DND-41 (cell line): ENCODE measurements at regions not wholly inside any gene's neighbourhood (a gene's known extent, or its start where the extent isn't known, plus 50 kb on each side); places are given as distances from the start of the nearest gene placed in this dataset.

ENCODE experiments used
- EZH2 ChIP-seq: IDR thresholded peaks from 3 replicates; pipeline ENCODE4 v1.6.1; 2012; ENCODE audit warnings: borderline replicate concordance, low read depth, mild to moderate bottlenecking, moderate library complexity, low read length, inconsistent platforms; ENCODE audit not compliant: severe bottlenecking
- TF ChIP-seq, protein P1 (sequence below): IDR thresholded peaks from 2 replicates; pipeline ENCODE4 v1.5.1; 2012; ENCODE audit warnings: borderline replicate concordance, low read length, moderate library complexity, mild to moderate bottlenecking; ENCODE audit not compliant: poor library complexity, severe bottlenecking; ENCODE audit errors: extremely low read depth

DNA sequence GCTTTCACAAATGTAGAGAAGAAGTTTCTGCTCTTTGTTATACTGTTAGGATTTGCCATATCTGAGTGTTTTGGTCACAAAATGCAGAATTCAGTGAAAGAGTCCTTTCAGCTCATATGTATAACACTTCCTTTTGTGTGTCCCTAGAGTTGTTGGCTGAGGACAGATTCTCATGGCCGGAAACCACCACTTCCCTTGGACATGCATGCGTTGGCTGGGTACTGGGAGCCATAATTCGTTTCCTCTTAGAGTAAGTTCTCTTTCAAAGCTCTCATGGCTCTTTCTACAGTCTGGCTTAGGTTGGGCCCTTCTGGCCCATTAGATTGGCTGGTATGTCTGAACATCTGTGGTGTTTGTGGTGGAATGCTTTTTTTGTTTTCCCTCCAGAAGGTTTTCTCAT is 298.5 kb downstream of the DIPK2A start:
- TF ChIP-seq, protein P1, sequence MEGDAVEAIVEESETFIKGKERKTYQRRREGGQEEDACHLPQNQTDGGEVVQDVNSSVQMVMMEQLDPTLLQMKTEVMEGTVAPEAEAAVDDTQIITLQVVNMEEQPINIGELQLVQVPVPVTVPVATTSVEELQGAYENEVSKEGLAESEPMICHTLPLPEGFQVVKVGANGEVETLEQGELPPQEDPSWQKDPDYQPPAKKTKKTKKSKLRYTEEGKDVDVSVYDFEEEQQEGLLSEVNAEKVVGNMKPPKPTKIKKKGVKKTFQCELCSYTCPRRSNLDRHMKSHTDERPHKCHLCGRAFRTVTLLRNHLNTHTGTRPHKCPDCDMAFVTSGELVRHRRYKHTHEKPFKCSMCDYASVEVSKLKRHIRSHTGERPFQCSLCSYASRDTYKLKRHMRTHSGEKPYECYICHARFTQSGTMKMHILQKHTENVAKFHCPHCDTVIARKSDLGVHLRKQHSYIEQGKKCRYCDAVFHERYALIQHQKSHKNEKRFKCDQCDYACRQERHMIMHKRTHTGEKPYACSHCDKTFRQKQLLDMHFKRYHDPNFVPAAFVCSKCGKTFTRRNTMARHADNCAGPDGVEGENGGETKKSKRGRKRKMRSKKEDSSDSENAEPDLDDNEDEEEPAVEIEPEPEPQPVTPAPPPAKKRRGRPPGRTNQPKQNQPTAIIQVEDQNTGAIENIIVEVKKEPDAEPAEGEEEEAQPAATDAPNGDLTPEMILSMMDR = no peak
- TF ChIP-seq EZH2 = no peak
